ENCODE measurements at regions not wholly inside any gene's neighbourhood (a gene's known extent, or its start where the extent isn't known, plus 50 kb on each side); places are given as distances from the start of the nearest gene placed in this dataset.

DNA sequence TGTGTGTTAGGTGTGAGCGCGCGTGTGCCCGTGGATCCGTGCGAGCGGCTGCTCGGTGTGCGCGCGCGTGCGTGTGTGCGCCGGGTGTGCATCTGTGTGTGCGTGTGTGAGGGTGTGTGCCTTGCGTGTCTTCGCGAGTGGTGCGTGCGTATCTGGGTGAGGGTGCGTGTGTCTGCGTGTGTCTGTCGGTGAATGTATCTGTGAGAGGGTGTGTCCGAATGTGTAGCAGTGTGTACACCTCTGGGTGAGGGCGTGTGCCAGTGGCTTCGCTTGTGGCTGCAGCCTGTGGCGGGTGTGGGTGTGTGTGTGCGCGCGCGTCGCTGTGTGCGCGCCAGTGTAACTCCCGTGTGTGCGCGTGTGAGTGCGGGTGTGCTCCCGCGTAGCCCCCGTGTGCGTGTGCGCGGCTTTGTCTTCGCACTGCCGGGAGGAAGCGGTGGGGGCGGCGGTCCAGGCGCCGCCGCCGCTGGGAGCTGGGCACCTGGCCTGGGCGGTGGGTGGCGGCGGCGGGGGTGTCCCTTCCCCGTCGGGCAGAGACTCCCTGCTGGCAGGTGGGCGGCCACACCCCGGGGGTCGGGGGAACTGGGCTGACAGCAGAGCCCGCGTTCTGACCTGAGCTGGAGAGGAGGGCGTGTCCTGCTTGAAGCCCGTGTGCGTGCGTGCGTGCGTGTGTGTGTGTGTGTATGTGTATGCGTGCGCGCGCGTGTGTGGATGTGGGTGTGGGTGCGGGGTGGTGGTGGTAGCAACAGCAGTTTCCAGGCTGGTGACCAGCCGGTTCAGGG, 61.3 kb upstream of the EPB41L1 start:
- peak overlapping the region; percentile 98 for H3K4me3 Mint-ChIP-seq
- H3K9me3 ChIP-seq (ENCODE audit: control extremely low read depth in 1 of 3, control insufficient read depth in 2 of 3, insufficient read depth in 1 of 3, low read length in 2 of 3): peaks cover 0 to 3% (median 0%) of the 10 kb centered on the region in 3 donors
- H3K4me1 Mint-ChIP-seq: peaks cover 30% of the 10 kb centered on the region
- ATAC-seq (ENCODE audit: low read depth) (peak; percentile 44), DNase-seq (peak; percentile 65)
- H3K27me3 Mint-ChIP-seq: peaks cover 35% of the 10 kb centered on the region
- peaks cover 34 to 35% of the 10 kb centered on the region in 2 donors for H3K4me1 ChIP-seq (ENCODE audit: control insufficient read depth in 2 of 2, insufficient read depth in 2 of 2, low read length in 2 of 2)
- peak overlapping the region in 4 of 5 experiments; percentile 51 to 73 (median 60) for H3K4me3 ChIP-seq (ENCODE audit: control extremely low read depth in 1 of 5, extremely low read depth in 1 of 5, insufficient read depth in 1 of 5, low read depth in 2 of 5, low read length in 4 of 5)
- intact Hi-C loops (cut with micrococcal nuclease): no loop called here
- TF ChIP-seq, protein P1, sequence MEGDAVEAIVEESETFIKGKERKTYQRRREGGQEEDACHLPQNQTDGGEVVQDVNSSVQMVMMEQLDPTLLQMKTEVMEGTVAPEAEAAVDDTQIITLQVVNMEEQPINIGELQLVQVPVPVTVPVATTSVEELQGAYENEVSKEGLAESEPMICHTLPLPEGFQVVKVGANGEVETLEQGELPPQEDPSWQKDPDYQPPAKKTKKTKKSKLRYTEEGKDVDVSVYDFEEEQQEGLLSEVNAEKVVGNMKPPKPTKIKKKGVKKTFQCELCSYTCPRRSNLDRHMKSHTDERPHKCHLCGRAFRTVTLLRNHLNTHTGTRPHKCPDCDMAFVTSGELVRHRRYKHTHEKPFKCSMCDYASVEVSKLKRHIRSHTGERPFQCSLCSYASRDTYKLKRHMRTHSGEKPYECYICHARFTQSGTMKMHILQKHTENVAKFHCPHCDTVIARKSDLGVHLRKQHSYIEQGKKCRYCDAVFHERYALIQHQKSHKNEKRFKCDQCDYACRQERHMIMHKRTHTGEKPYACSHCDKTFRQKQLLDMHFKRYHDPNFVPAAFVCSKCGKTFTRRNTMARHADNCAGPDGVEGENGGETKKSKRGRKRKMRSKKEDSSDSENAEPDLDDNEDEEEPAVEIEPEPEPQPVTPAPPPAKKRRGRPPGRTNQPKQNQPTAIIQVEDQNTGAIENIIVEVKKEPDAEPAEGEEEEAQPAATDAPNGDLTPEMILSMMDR (IDR thresholded peaks at IDR 0.05): no peak
- TF ChIP-seq EZH2 (IDR thresholded peaks at IDR 0.05; ENCODE audit: borderline replicate concordance, insufficient read depth, low read depth, low read length, poor library complexity, severe bottlenecking): peak; percentile 57
- H2AFZ ChIP-seq (ENCODE audit: insufficient read depth, low read depth, low read length, poor library complexity, severe bottlenecking): peak overlapping the region; percentile 79
- no peaks in the 10 kb centered on the region for H3K79me2 ChIP-seq (ENCODE audit: control insufficient read depth, insufficient read depth, low read length)
- H4K20me1 ChIP-seq (ENCODE audit: control insufficient read depth, insufficient read depth, low read length, poor library complexity, severe bottlenecking): no peaks in the 10 kb centered on the region
- H3K27me3 ChIP-seq (replicated peaks in 1 of 4; ENCODE audit: control extremely low read depth in 1 of 4, control insufficient read depth in 3 of 4, insufficient read depth in 4 of 4, low read length in 3 of 4): peaks cover 0 to 44% (median 34%) of the 10 kb centered on the region in 4 experiments
- H3K9ac ChIP-seq (ENCODE audit: low read length): peak overlapping the region; percentile 73
- H3K27ac ChIP-seq (ENCODE audit: low read length in 2 of 2): no peak overlapping the region
- H3K4me2 ChIP-seq (replicated peaks; ENCODE audit: low read depth, low read length, poor library complexity, severe bottlenecking): peak overlapping the region; percentile 92
- H3K27ac Mint-ChIP-seq: peak overlapping the region; percentile 75
- WGBS (ENCODE audit: insufficient coverage): under 1% methylated on average over 75 of the region's 78 CpGs
- H3K9me3 Mint-ChIP-seq (ENCODE audit: insufficient read depth): no peaks in the 10 kb centered on the region
- no peaks in the 10 kb centered on the region for H3K36me3 ChIP-seq (replicated peaks in 1 of 2; ENCODE audit: control extremely low read depth in 1 of 2, control insufficient read depth in 1 of 2, extremely low read depth in 1 of 2, insufficient read depth in 2 of 2, low read length in 1 of 2)
- ChIA-PET CTCF (interaction anchor here (1.1 kb wide), 1 partner anchor 45 kb away, joined by 7 read pairs; no protein-coding TSS in a partner anchor), POLR2A (no interaction called here)

DNA sequence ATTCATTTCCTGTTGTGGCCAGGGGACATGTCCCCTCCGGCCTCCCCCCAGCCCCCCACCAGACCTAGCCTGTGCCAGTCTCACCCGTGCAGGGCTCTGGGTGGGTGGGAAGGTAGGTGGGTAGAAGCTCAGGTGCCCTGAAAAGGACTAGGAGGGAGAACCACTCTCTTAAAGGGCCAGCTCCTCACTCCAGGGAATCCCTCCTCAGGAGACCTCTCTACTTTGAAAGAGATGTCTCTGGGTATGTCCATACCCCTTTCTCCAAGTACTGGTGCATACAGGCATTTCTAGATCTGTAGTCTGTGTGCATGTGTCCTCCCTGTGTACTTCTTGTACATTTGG, 60.8 kb upstream of the EPB41L1 start:
- intact Hi-C loops (cut with micrococcal nuclease): no loop called here
- Histone ChIP-seq H3K9ac (ENCODE audit: low read length) (peak overlapping the region; percentile 73), H3K4me3 (ENCODE audit: control extremely low read depth in 1 of 5, extremely low read depth in 1 of 5, insufficient read depth in 1 of 5, low read depth in 2 of 5, low read length in 4 of 5) (peak overlapping the region in 4 of 5 experiments; percentile 51 to 73 (median 60))

More for the DNA sequence above, 60.8 kb upstream of the EPB41L1 start:
- Histone ChIP-seq H3K79me2 (ENCODE audit: control insufficient read depth, insufficient read depth, low read length) (no peaks in the 10 kb centered on the region), H3K27ac (ENCODE audit: low read length in 2 of 2) (no peak overlapping the region), H2AFZ (ENCODE audit: insufficient read depth, low read depth, low read length, poor library complexity, severe bottlenecking) (peak overlapping the region; percentile 79), H3K4me2 (replicated peaks; ENCODE audit: low read depth, low read length, poor library complexity, severe bottlenecking) (peak overlapping the region; percentile 92), H3K4me1 (ENCODE audit: control insufficient read depth in 2 of 2, insufficient read depth in 2 of 2, low read length in 2 of 2) (peaks cover 40% of the 10 kb centered on the region in 2 donors), H3K27me3 (replicated peaks in 1 of 4; ENCODE audit: control extremely low read depth in 1 of 4, control insufficient read depth in 3 of 4, insufficient read depth in 4 of 4, low read length in 3 of 4) (peaks cover 0 to 44% (median 34%) of the 10 kb centered on the region in 4 experiments), H4K20me1 (ENCODE audit: control insufficient read depth, insufficient read depth, low read length, poor library complexity, severe bottlenecking) (no peaks in the 10 kb centered on the region), H3K36me3 (replicated peaks in 1 of 2; ENCODE audit: control extremely low read depth in 1 of 2, control insufficient read depth in 1 of 2, extremely low read depth in 1 of 2, insufficient read depth in 2 of 2, low read length in 1 of 2) (no peaks in the 10 kb centered on the region), H3K9me3 (ENCODE audit: control extremely low read depth in 1 of 3, control insufficient read depth in 2 of 3, insufficient read depth in 1 of 3, low read length in 2 of 3) (peaks cover 0 to 3% (median 0%) of the 10 kb centered on the region in 3 donors)
- POLR2A ChIA-PET: no interaction called here
- no peak for DNase-seq
- TF ChIP-seq EZH2 (IDR thresholded peaks at IDR 0.05; ENCODE audit: borderline replicate concordance, insufficient read depth, low read depth, low read length, poor library complexity, severe bottlenecking): no peak
- TF ChIP-seq, protein P1 (IDR thresholded peaks at IDR 0.05): no peak
- WGBS (ENCODE audit: insufficient coverage): no CpG with 5 or more reads among the region's 2 CpGs
- H3K4me3 Mint-ChIP-seq: peak overlapping the region; percentile 98
- H3K9me3 Mint-ChIP-seq (ENCODE audit: insufficient read depth): peaks cover 2% of the 10 kb centered on the region
- peaks cover 31% of the 10 kb centered on the region for H3K27me3 Mint-ChIP-seq
- CTCF ChIA-PET: no interaction called here
- peaks cover 35% of the 10 kb centered on the region for H3K4me1 Mint-ChIP-seq
- no peak for ATAC-seq (ENCODE audit: low read depth)
- H3K27ac Mint-ChIP-seq: peak overlapping the region; percentile 23
